Vagina (tissue), 2 donors: ENCODE measurements at regions not wholly inside any gene's neighbourhood (a gene's known extent, or its start where the extent isn't known, plus 50 kb on each side); places are given as distances from the start of the nearest gene placed in this dataset.

Experiments
- POLR2AphosphoS5 ChIP-seq, 2 donors: sonication (generic); formaldehyde crosslinking; IDR thresholded peaks; one replicate each; pipeline ENCODE4 v1.9.0; 2017; ENCODE audit warnings: antibody characterized with exemption in 2 of 2, mild to moderate bottlenecking in 2 of 2, low read depth in 1 of 2; ENCODE audit not compliant: insufficient read depth in 1 of 2
- TF ChIP-seq, protein P1 (sequence below), 3 experiments: fragments of 450-650 bp in 2 of 3; fragments of 200-600 bp in 1 of 3; sonication (generic) in 1 of 3; IDR thresholded peaks; one replicate each; pipeline ENCODE4 v1.5.1; 2017 to 2019; ENCODE audit warnings: antibody characterized with exemption in 3 of 3, mild to moderate bottlenecking in 2 of 3, moderate library complexity in 2 of 3

DNA sequence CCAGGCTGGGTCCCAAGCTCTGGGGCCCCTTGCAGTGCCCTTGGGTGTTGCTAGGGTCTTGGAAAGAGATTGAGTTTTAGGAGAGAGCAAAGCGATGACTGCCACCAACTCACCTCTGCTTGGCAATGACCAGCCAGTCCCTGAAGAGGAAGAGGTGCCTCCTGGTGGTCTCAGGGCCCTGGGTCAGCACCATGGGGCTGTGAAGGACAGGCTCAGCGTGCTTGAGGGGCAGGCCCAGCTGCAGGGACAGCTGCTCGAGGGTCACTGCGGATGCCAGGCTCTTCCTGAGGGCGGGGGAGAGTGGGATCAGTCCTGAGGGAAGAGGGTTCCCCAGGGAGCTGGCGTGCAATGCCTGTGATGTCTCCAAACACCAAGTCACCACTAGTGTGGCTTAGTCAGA is 50.8 kb upstream of the TAGAP start:
- TF ChIP-seq, protein P1, sequence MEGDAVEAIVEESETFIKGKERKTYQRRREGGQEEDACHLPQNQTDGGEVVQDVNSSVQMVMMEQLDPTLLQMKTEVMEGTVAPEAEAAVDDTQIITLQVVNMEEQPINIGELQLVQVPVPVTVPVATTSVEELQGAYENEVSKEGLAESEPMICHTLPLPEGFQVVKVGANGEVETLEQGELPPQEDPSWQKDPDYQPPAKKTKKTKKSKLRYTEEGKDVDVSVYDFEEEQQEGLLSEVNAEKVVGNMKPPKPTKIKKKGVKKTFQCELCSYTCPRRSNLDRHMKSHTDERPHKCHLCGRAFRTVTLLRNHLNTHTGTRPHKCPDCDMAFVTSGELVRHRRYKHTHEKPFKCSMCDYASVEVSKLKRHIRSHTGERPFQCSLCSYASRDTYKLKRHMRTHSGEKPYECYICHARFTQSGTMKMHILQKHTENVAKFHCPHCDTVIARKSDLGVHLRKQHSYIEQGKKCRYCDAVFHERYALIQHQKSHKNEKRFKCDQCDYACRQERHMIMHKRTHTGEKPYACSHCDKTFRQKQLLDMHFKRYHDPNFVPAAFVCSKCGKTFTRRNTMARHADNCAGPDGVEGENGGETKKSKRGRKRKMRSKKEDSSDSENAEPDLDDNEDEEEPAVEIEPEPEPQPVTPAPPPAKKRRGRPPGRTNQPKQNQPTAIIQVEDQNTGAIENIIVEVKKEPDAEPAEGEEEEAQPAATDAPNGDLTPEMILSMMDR (IDR thresholded peaks at IDR 0.05): no peak
- TF ChIP-seq POLR2AphosphoS5 (IDR thresholded peaks at IDR 0.05; ENCODE audit: insufficient read depth in 1 of 2, low read depth in 1 of 2): no peak
